NAMALWA (cell line): ENCODE measurements at regions not wholly inside any gene's neighbourhood (a gene's known extent, or its start where the extent isn't known, plus 50 kb on each side); places are given as distances from the start of the nearest gene placed in this dataset.
"Not testable (repeated sequence)": the region's sequence is repeated elsewhere in the genome, so short reads cannot be mapped to it uniquely, and the experiment has no call there.

ENCODE experiments used
- DNase-seq: peaks from one replicate; pipeline ENCODE4 v3.0.0-alpha.2; 2015; ENCODE audit warnings: low spot score

DNA sequence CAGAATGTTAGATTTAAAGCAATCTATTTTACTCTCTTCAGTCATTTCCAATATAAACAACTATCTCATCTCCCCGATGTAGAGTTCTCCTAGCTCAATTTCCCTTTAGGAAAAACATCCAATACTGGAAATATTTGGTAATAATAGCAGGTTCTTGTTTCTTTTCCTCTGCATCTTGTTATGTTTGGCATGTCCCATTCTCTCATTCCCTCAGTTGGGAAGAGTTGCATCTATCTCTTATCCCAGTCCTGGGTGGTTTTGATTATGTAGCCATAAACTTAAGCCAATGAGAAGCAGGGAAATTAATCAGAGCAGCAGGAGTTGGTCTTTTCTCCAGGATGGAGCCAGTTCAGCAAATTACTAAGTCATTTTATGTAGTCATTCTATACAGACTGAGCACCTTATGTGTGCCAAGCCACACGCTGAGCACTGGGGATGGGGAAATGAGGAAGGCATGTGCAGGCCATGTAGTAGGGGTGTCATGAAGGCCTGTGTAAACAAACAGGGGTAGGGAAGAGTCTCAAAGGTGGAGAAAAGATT lies 418.2 kb upstream of the NFIA start:
- DNase-seq, result no peak

- no peak for DNase-seq
These were observed 419.8 kb upstream of the NFIA start for GRCh38 chr1:60662486-60663044.

DNA sequence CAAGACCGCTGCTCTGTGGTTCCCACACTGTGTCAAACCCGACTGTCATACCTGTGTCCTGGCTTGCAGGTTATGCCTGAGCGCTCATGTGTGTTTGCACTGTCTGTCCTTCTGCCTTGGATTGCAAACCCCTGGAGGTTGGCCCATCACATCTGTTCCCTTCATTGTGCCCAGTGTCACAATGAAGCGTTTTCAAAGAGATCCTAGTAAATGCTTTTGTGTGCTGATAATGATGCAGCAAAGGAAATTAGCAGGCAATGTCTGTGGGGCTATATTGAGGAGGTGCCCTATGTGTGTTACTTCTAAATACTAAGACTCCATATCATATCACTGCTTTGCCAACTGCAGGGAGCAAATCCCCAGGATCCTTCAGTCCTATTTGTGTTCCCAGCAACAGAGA lies 424.4 kb upstream of the NFIA start:
- no peak for DNase-seq

- no peak for DNase-seq
These were observed 426.5 kb upstream of the NFIA start for GRCh38 chr1:60655679-60656355.

- not testable (repeated sequence) for DNase-seq
These were observed 442.3 kb upstream of the NFIA start for GRCh38 chr1:60640033-60640551.

GRCh38 chr1:60639287-60639686 lies 443.1 kb upstream of the NFIA start:
- DNase-seq, result no peak

DNA sequence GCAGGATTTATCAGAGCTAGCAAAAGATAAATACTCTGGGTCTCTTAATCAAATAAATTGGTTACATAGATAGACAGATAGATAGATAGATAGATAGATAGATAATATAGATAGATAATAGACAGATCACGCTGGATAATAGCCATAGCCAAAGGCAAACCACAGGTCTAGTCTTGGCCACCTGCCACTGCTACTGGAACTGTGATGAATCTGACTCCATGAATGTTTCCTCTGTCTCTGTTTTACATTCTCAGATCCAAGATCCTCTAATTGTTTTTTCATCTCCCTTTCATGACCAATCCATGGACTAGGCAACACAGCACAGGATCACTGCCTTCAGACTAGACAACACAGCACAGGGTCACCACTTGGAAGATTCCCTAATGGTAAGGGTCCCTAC lies 444.7 kb upstream of the NFIA start:
- no peak for DNase-seq

DNA sequence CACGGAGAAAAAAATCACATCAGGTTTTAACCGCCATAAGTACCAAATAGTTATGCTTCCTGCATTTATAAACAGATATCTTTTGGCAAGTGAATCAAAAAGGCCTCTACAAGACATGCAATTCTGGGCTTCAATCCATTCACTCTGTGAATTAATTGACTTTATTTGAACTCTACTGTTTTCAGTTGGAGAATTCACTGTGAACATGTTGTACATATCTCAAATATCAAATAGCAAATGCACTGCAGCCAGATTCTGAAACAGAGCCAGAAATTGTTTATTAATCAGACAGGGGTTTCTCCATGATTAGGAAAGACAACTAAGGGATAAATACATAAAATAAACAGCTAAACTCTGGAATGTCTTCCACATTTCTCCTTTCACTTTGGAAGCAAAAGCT lies 445.4 kb upstream of the NFIA start:
- DNase-seq, result no peak

DNA sequence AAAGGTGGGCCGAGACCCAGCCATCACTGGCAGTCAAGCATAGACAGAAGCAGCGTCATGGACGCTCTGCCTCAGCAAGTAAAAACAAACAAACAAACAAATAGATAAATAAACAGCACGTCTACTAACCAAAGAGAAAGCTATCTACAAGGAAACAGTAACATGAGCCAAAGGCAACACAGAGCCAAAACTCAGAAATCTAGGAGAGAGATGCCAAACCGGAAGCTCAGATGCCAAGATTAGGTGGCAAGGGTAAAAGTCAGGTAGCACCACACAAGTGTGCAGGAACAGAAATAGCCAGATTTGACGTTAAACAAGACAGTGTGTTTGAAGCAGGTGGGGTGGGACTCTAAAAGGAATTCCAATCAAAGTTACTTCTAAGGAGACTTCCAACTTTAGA lies 448.3 kb upstream of the NFIA start:
- DNase-seq, result no peak

DNA sequence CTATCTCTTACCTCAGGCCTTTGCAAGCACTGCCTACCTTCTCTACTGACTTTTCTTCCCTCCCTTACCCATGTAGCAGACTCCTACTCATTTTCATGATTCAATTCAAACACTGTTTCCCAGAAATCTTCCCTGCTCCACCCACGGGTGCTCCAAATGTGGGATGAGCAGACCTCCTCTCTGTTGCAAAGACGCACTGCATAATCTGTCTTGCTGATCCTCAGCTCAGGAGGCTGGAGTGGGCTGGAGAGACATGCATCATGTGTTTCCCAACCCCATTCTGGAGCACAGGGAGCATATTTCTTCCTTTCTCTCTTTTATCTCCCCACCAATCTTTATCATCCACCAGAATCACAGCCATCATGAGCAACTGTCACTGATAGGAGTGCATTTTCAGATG lies 459.9 kb upstream of the NFIA start:
- DNase-seq, result no peak

GRCh38 chr1:60621368-60621851 lies 461.0 kb upstream of the NFIA start:
- DNase-seq, result no peak

DNA sequence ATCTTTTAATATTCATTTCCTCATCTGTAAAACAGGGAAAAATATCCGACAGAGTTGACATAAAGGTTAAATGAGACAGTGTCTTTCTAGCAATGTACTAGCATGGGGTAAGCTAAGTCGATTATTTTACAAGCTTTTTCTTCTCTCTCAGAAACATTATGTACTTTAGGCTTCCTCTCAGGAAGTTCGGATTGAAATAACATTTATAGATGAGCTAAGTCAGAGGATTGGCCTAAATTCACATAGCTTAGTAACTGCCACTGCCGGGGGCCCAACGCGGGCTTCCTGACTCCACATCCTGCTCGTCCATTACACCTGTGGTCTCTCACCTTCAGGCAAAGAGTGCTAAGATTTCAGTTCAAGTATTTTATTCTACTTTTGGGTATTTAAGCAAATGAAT lies 462.3 kb upstream of the NFIA start:
- DNase-seq, result no peak

- DNase-seq, result no peak
These were observed 462.8 kb upstream of the NFIA start for GRCh38 chr1:60619581-60619980.

GRCh38 chr1:60615666-60616065 lies 466.7 kb upstream of the NFIA start:
- no peak for DNase-seq

GRCh38 chr1:60612790-60613189 lies 469.6 kb upstream of the NFIA start:
- DNase-seq, result no peak

DNA sequence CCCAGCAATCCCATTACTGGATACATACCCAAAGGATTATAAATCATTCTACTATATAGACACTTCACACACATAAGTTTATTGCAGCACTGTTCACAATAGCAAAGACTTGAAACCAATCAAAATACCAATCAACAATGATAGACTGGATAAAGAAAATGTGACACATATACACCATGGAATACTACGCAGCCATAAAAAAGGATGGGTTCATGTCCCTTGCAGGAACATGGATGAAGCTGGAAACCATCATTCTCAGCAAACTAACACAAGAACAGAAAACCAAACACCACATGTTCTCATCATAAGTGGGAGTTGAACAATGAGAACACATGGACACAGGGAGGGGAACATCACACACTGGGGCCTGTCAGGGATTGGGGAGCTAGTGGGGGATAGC lies 475.4 kb upstream of the NFIA start:
- DNase-seq, result not testable (repeated sequence)

- no peak for DNase-seq
These were observed 481.8 kb upstream of the NFIA start for GRCh38 chr1:60600532-60600931.

DNA sequence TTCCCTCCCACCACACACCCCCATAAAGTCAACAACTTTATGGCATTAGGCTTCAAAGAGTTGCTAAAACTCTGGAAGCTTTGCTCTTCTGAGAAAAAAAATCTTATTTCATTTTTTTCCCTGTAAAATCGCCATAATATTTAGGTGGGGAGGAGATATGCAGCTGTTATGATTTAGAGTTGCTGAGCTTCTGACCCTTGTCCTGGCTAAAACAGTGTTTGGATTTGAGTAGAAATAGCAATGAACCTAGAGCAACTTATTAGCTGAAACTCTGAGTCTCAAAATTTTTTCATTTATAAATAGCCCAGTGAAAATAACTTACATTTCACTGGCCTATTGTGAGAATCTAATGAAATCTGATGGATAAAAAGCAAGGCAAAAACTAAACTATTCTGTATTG lies 482.8 kb upstream of the NFIA start:
- no peak for DNase-seq

DNA sequence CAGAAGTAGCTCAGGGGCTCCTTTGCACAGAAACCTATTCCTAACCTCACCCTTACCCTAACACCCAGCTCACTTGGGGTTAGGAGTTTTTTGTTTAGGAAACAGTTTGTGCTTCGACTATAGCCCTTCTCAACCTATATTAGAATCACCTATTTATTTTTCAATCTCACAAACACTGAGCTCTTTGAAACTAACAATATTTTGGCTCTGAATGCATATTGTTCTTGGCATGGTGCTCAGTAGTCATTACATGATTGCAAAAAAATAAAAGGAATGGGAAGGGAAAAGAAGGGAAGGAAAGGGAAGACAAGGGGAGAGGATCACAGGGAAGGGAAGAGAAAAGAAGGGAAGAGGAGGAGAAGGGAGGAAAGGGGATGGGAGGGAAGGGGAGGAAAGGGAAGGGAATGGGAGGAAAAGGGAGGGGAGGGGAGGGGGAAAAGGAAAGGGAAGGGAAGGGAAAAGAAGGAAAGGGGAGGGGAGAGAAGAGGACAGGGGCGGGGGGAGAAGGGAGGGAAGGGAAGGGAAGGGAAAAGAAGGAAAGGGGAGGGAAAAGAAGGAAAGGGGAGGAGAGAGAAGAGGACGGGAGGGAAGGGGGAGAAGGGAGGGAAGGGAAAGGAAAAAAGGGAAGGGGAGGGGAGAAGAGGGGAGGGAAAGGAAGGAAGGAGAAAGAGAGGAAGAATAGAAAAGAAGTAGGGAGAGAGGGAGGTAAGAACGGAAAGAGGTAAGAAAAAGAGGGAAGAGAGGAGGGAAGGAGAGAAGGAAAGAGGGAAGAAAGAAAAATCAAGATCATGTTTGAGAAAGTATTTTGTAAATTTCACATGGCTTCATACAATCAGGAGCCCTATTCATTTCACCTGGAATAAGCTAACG lies 484.1 kb upstream of the NFIA start:
- DNase-seq, result no peak

DNA sequence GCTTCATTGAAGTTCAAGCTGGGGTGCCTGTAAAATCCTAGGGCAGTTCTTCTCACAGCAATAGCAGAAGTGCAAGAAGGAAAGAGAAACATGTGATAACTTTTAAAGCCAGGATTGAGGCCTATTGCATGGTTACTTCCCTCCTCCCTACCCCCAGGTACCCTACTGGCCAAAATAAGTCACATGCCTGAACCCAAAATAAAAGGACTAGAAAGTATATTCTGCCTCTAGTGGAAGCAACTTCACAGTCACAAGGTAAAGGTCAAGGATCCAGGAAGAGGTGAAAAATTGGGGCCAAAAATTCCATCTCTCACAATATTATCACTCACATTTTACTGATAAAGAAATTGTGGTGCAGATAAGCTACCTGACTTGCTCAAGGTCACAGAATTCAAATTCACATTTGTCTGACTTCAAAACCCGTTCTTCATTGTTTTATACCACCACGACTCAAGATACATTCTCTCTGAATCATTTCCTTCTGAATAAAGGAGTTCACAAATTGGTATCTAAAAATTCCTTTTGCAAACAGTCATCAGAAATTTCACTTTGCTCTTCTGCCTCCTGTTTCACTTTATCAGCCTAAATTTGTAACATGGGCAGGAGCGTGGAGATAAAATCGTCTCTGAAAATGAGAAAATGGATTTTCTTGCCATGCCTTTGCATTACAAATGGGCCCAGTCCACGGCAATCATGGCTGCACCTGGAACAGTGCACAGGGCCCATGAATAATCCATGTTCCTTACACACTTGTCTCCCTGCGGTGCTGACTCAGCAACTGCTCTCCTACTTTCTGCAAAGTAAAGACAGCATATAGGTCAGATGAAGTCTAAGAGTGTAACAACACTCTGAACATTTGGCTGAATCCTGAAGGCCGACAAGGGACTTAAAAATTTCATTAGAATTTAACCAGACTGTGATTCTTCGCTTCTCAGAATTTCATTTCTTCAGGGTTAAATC lies 485.3 kb upstream of the NFIA start:
- peak; percentile 17 for DNase-seq

- no peak for DNase-seq
These were observed 490.8 kb upstream of the NFIA start for GRCh38 chr1:60591583-60591982.
